Neural progenitor cell (in vitro differentiated cells): ENCODE measurements at regions not wholly inside any gene's neighbourhood (a gene's known extent, or its start where the extent isn't known, plus 50 kb on each side); places are given as distances from the start of the nearest gene placed in this dataset.

ENCODE experiments used
- DNase-seq: peaks from one replicate; pipeline ENCODE4 v3.0.0-alpha.2; 2016; ENCODE audit warnings: low spot score
- H2AFZ ChIP-seq: fragments of 200-600 bp; sonication (generic); replicated peaks from 2 replicates; pipeline ENCODE4 v1.6.1; 2016; ENCODE audit warnings: antibody characterized with exemption
- H3F3A ChIP-seq: fragments of 200-600 bp; sonication (generic); 2 replicates; pipeline ENCODE4 v1.6.1; 2016; ENCODE audit warnings: antibody characterized with exemption, low read depth
- H3K27ac ChIP-seq: fragments of 200-600 bp; sonication (generic); 2 replicates; pipeline ENCODE4 v1.5.1; 2016; ENCODE audit warnings: mild to moderate bottlenecking
- H3K27me3 ChIP-seq: fragments of 200-600 bp; sonication (generic); 2 replicates; pipeline ENCODE4 v1.6.1; 2016; ENCODE audit warnings: mild to moderate bottlenecking, moderate library complexity
- H3K36me3 ChIP-seq: fragments of 200-600 bp; sonication (generic); 2 replicates; pipeline ENCODE4 v1.5.1; 2016
- H3K4me1 ChIP-seq: fragments of 200-600 bp; sonication (generic); 2 replicates; pipeline ENCODE4 v1.6.1; 2016; ENCODE audit warnings: mixed run types
- H3K4me2 ChIP-seq: fragments of 200-600 bp; sonication (generic); 2 replicates; pipeline ENCODE4 v1.6.1; 2016
- H3K4me3 ChIP-seq: fragments of 200-600 bp; sonication (generic); 2 replicates; pipeline ENCODE4 v1.5.1; 2016
- H3K79me2 ChIP-seq: fragments of 200-600 bp; sonication (generic); 2 replicates; pipeline ENCODE4 v1.6.1; 2016; ENCODE audit warnings: low read depth
- H3K9ac ChIP-seq: fragments of 200-600 bp; sonication (generic); 2 replicates; pipeline ENCODE4 v1.6.1; 2016
- H3K9me3 ChIP-seq: fragments of 200-600 bp; sonication (generic); 2 replicates; pipeline ENCODE4 v1.5.1; 2016; ENCODE audit warnings: low read depth
- H4K20me1 ChIP-seq: fragments of 200-600 bp; sonication (generic); 2 replicates; pipeline ENCODE4 v1.6.1; 2016; ENCODE audit warnings: low read depth
- H3K27ac Mint-ChIP-seq: 3 replicates; pipeline ENCODE4 v1.8.0; 2021; ENCODE audit warnings: mixed read lengths
- H3K27me3 Mint-ChIP-seq: 2 replicates; pipeline ENCODE4 v1.8.0; 2022; ENCODE audit warnings: low read depth, mild to moderate bottlenecking, inconsistent platforms, moderate library complexity, mixed read lengths; ENCODE audit not compliant: insufficient read depth
- H3K36me3 Mint-ChIP-seq: 3 replicates; pipeline ENCODE4 v1.8.0; 2021; ENCODE audit warnings: mixed read lengths
- H3K4me1 Mint-ChIP-seq: 3 replicates; pipeline ENCODE4 v1.8.0; 2021; ENCODE audit warnings: mixed read lengths
- H3K4me3 Mint-ChIP-seq: 3 replicates; pipeline ENCODE4 v1.8.0; 2021; ENCODE audit warnings: mild to moderate bottlenecking, moderate library complexity, mixed read lengths
- H3K9me3 Mint-ChIP-seq: 3 replicates; pipeline ENCODE4 v1.8.0; 2020; ENCODE audit warnings: mixed read lengths
- CTCF ChIP-seq: fragments of 200-600 bp; sonication (generic); IDR thresholded peaks from 2 replicates; pipeline ENCODE4 v1.5.1; 2017; ENCODE audit warnings: antibody characterized with exemption, mild to moderate bottlenecking
- EZH2 ChIP-seq: fragments of 200-600 bp; sonication (generic); IDR thresholded peaks from 2 replicates; pipeline ENCODE4 v1.6.1; 2017; ENCODE audit warnings: antibody characterized with exemption, mild to moderate bottlenecking, moderate library complexity
- EZH2phosphoT487 ChIP-seq: fragments of 200-600 bp; sonication (generic); IDR thresholded peaks from 2 replicates; pipeline ENCODE4 v1.6.1; 2017; ENCODE audit warnings: antibody characterized with exemption

- peaks cover 13% of the 10 kb centered on the region for H3K4me1 Mint-ChIP-seq
- H3K4me1 ChIP-seq = peaks cover 14% of the 10 kb centered on the region
- no peak overlapping the region for H3K27ac ChIP-seq
- no peaks in the 10 kb centered on the region for H3K36me3 ChIP-seq
- H3K27me3 Mint-ChIP-seq = peaks cover 2% of the 10 kb centered on the region
- peaks cover 8% of the 10 kb centered on the region for H3K9me3 Mint-ChIP-seq
- no peak overlapping the region for H3K9ac ChIP-seq
- no peak overlapping the region for H3K4me2 ChIP-seq
- DNase-seq = no peak
- H2AFZ ChIP-seq = no peak overlapping the region
- no peaks in the 10 kb centered on the region for H3K9me3 ChIP-seq
- H3K4me3 ChIP-seq = no peak overlapping the region
- no peaks in the 10 kb centered on the region for H4K20me1 ChIP-seq
- H3F3A ChIP-seq = no peaks in the 10 kb centered on the region
- no peaks in the 10 kb centered on the region for H3K36me3 Mint-ChIP-seq
- no peak overlapping the region for H3K27ac Mint-ChIP-seq
- TF ChIP-seq EZH2 (no peak), EZH2phosphoT487 (no peak), CTCF (no peak)
- no peaks in the 10 kb centered on the region for H3K27me3 ChIP-seq
- no peak overlapping the region for H3K4me3 Mint-ChIP-seq
- H3K79me2 ChIP-seq = no peaks in the 10 kb centered on the region
Measured at GRCh38 chr16:79801646-79802045, 201.1 kb upstream of the MAF start.

GRCh38 chr16:79800016-79800608 is 199.6 kb upstream of the MAF start:
- Histone ChIP-seq H3K36me3 (no peaks in the 10 kb centered on the region), H3K9ac (no peak overlapping the region), H3K79me2 (no peaks in the 10 kb centered on the region), H3K27ac (no peak overlapping the region), H3K4me2 (no peak overlapping the region), H3K9me3 (no peaks in the 10 kb centered on the region), H3F3A (no peaks in the 10 kb centered on the region), H3K4me1 (no peaks in the 10 kb centered on the region), H4K20me1 (no peaks in the 10 kb centered on the region), H3K4me3 (no peak overlapping the region), H3K27me3 (no peaks in the 10 kb centered on the region), H2AFZ (no peak overlapping the region)
- Mint-ChIP-seq H3K9me3 (peaks cover 8% of the 10 kb centered on the region), H3K4me1 (no peaks in the 10 kb centered on the region), H3K4me3 (no peak overlapping the region), H3K27me3 (peaks cover 2% of the 10 kb centered on the region), H3K36me3 (no peaks in the 10 kb centered on the region), H3K27ac (no peak overlapping the region)
- no peak for TF ChIP-seq EZH2
- DNase-seq = no peak

GRCh38 chr16:79798416-79799053 is 198.0 kb upstream of the MAF start:
- Histone ChIP-seq H3K4me3 (no peak overlapping the region), H3K4me1 (no peaks in the 10 kb centered on the region), H3F3A (no peaks in the 10 kb centered on the region), H4K20me1 (no peaks in the 10 kb centered on the region), H3K79me2 (no peaks in the 10 kb centered on the region), H3K36me3 (no peaks in the 10 kb centered on the region), H3K27ac (no peak overlapping the region), H3K4me2 (no peak overlapping the region), H3K9ac (no peak overlapping the region), H3K27me3 (no peaks in the 10 kb centered on the region), H2AFZ (no peak overlapping the region), H3K9me3 (no peaks in the 10 kb centered on the region)
- Mint-ChIP-seq H3K4me1 (no peaks in the 10 kb centered on the region), H3K36me3 (no peaks in the 10 kb centered on the region), H3K4me3 (no peak overlapping the region), H3K27ac (no peak overlapping the region), H3K9me3 (peaks cover 8% of the 10 kb centered on the region), H3K27me3 (peaks cover 2% of the 10 kb centered on the region)
- DNase-seq = no peak
- TF ChIP-seq CTCF (no peak), EZH2phosphoT487 (no peak), EZH2 (no peak)

- no peak overlapping the region for H3K9ac ChIP-seq
- TF ChIP-seq EZH2phosphoT487 (no peak), CTCF (no peak), EZH2 (no peak)
- H3K4me3 Mint-ChIP-seq = no peak overlapping the region
- H3K4me2 ChIP-seq = no peak overlapping the region
- no peaks in the 10 kb centered on the region for H3K36me3 Mint-ChIP-seq
- no peaks in the 10 kb centered on the region for H4K20me1 ChIP-seq
- H3F3A ChIP-seq = no peaks in the 10 kb centered on the region
- no peak overlapping the region for H3K27ac ChIP-seq
- H3K79me2 ChIP-seq = no peaks in the 10 kb centered on the region
- no peak overlapping the region for H3K4me3 ChIP-seq
- H3K36me3 ChIP-seq = no peaks in the 10 kb centered on the region
- H3K27ac Mint-ChIP-seq = no peak overlapping the region
- H3K9me3 ChIP-seq = no peaks in the 10 kb centered on the region
- H3K4me1 ChIP-seq = no peaks in the 10 kb centered on the region
- H3K27me3 ChIP-seq = no peaks in the 10 kb centered on the region
- no peak overlapping the region for H2AFZ ChIP-seq
- DNase-seq = no peak
- H3K4me1 Mint-ChIP-seq = no peaks in the 10 kb centered on the region
- H3K9me3 Mint-ChIP-seq = peaks cover 8% of the 10 kb centered on the region
- peaks cover 2% of the 10 kb centered on the region for H3K27me3 Mint-ChIP-seq
Measured at GRCh38 chr16:79797486-79797885, 196.9 kb upstream of the MAF start.
